Caco-2 (cell line): ENCODE measurements at regions not wholly inside any gene's neighbourhood (a gene's known extent, or its start where the extent isn't known, plus 50 kb on each side); places are given as distances from the start of the nearest gene placed in this dataset.

Experiments used
- BruUV-seq: library from RNA; stranded (reverse); fragments of 400-500 nt; replicated peaks from 2 replicates; lab custom pipeline; 2021; lab: Mats Ljungman, UMichigan
- CTCF ChIA-PET: fragments of 300-600 bp; sonication (Branson Sonifier 250); formaldehyde crosslinking; loops from one replicate; lab custom pipeline; 2022; ENCODE audit warnings: antibody characterized with exemption; lab: Charles Lee
- POLR2A ChIA-PET: fragments of 300-600 bp; sonication (Branson Sonifier 250); formaldehyde crosslinking; loops from one replicate; lab custom pipeline; 2022; ENCODE audit warnings: antibody characterized with exemption; lab: Charles Lee
- DNase-seq, 2 experiments: peaks; one replicate each; pipeline versions ENCODE4 v3.0.0 to v3.0.0-alpha.2; 2020 to 2022
- H3K27me3 ChIP-seq: replicated peaks from 2 replicates; pipeline ENCODE4 v1.6.0; 2011; ENCODE audit warnings: low read length; ENCODE audit not compliant: control insufficient read depth, insufficient read depth
- H3K36me3 ChIP-seq: 2 replicates; pipeline ENCODE4 v1.5.1; 2011; ENCODE audit warnings: low read length; ENCODE audit not compliant: control insufficient read depth, insufficient read depth
- H3K4me1 ChIP-seq: fragments of 250-450 bp; sonication (Bioruptor Pico); 2 replicates; pipeline ENCODE4 v1.5.1; 2020; ENCODE audit warnings: mild to moderate bottlenecking
- H3K4me3 ChIP-seq: 2 replicates; pipeline ENCODE4 v1.5.1; 2011; ENCODE audit warnings: low read depth, mild to moderate bottlenecking, control low read depth, low read length
- H3K9me3 ChIP-seq: fragments of 250-450 bp; sonication (Bioruptor Pico); 2 replicates; pipeline ENCODE4 v1.5.1; 2020; ENCODE audit warnings: mild to moderate bottlenecking, moderate library complexity
- H3K27ac Mint-ChIP-seq: one replicate; pipeline ENCODE4 v1.8.0; 2022; ENCODE audit warnings: mixed read lengths; ENCODE audit not compliant: unreplicated experiment
- H3K27me3 Mint-ChIP-seq: one replicate; pipeline ENCODE4 v1.8.0; 2022; ENCODE audit warnings: mixed read lengths; ENCODE audit not compliant: insufficient read depth, unreplicated experiment
- H3K36me3 Mint-ChIP-seq: one replicate; pipeline ENCODE4 v1.8.0; 2022; ENCODE audit warnings: mild to moderate bottlenecking, mixed read lengths; ENCODE audit not compliant: insufficient read depth, unreplicated experiment
- H3K4me1 Mint-ChIP-seq: one replicate; pipeline ENCODE4 v1.8.0; 2022; ENCODE audit warnings: low read depth, mixed read lengths; ENCODE audit not compliant: unreplicated experiment
- H3K4me3 Mint-ChIP-seq: one replicate; pipeline ENCODE4 v1.8.0; 2022; ENCODE audit warnings: mild to moderate bottlenecking, moderate library complexity, mixed read lengths; ENCODE audit not compliant: unreplicated experiment
- H3K9me3 Mint-ChIP-seq: one replicate; pipeline ENCODE4 v1.8.0; 2022; ENCODE audit warnings: mixed read lengths; ENCODE audit not compliant: unreplicated experiment
- intact Hi-C: fragments of 100-400 bp; cut with micrococcal nuclease; formaldehyde crosslinking; loops from one replicate; pipeline ENCODE4 v1.10.0; 2022; ENCODE audit not compliant: unreplicated experiment
- TF ChIP-seq, protein P1 (sequence below), 2 experiments: fragments of 200-600 bp in 1 of 2; IDR thresholded peaks; 1 replicate in 1 of 2; 2 replicates in 1 of 2; pipeline versions ENCODE4 v1.5.1 to v1.8.0; 2011 to 2022; ENCODE audit warnings: antibody characterized with exemption in 1 of 2, control low read depth in 1 of 2, inconsistent platforms in 1 of 2, low read depth in 1 of 2, low read length in 1 of 2, mild to moderate bottlenecking in 1 of 2, moderate library complexity in 1 of 2; ENCODE audit not compliant: insufficient read depth in 1 of 2, severe bottlenecking in 1 of 2, unreplicated experiment in 1 of 2

DNA sequence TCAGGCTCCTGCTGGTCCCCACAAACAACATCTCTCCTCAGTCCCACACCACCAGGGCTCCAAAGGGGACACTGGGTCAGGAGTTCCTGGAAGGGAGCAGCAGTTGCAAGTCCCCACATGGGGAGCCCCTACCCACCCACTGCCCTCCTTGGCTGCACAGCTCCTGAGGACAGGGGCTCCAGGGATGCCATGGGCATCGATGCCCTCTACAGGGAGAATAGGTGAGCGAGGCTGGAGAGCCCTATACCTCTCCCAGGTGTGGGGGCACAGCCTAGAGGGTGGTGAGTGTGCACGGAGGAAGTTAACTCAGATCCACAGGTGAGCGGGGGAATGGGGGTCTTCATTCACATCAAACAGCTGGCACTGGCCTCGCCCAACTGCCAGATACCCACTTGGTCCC is 141.2 kb upstream of the LINGO1 start:
- TF ChIP-seq, protein P1, sequence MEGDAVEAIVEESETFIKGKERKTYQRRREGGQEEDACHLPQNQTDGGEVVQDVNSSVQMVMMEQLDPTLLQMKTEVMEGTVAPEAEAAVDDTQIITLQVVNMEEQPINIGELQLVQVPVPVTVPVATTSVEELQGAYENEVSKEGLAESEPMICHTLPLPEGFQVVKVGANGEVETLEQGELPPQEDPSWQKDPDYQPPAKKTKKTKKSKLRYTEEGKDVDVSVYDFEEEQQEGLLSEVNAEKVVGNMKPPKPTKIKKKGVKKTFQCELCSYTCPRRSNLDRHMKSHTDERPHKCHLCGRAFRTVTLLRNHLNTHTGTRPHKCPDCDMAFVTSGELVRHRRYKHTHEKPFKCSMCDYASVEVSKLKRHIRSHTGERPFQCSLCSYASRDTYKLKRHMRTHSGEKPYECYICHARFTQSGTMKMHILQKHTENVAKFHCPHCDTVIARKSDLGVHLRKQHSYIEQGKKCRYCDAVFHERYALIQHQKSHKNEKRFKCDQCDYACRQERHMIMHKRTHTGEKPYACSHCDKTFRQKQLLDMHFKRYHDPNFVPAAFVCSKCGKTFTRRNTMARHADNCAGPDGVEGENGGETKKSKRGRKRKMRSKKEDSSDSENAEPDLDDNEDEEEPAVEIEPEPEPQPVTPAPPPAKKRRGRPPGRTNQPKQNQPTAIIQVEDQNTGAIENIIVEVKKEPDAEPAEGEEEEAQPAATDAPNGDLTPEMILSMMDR (IDR thresholded peaks at IDR 0.05; ENCODE audit: insufficient read depth in 1 of 2, low read depth in 1 of 2, low read length in 1 of 2, severe bottlenecking in 1 of 2, unreplicated experiment in 1 of 2), result no peak
- intact Hi-C loops, result no loop called here
- Histone ChIP-seq H3K4me1 (no peaks in the 10 kb centered on the region), H3K4me3 (no peak overlapping the region), H3K9me3 (no peaks in the 10 kb centered on the region), H3K27me3 (no peaks in the 10 kb centered on the region; the same call in 1 of the 2 replicates), H3K36me3 (no peaks in the 10 kb centered on the region)
- H3K9me3 Mint-ChIP-seq, result peaks cover 4% of the 10 kb centered on the region
- H3K36me3 Mint-ChIP-seq, result no peaks in the 10 kb centered on the region
- no peaks in the 10 kb centered on the region for H3K4me1 Mint-ChIP-seq
- CTCF ChIA-PET, result no interaction called here
- POLR2A ChIA-PET, result no interaction called here
- BruUV-seq, result no TSS peak
- DNase-seq, result no peak
- no peak overlapping the region for H3K27ac Mint-ChIP-seq
- H3K4me3 Mint-ChIP-seq, result no peak overlapping the region
- H3K27me3 Mint-ChIP-seq, result peaks cover 7% of the 10 kb centered on the region

GRCh38 chr15:77772641-77773402 is 140.1 kb upstream of the LINGO1 start:
- ChIA-PET POLR2A (interaction anchor here (0.5 kb wide), 1 partner anchor 50 kb away, joined by 3 read pairs; no protein-coding TSS in a partner anchor), CTCF (no interaction called here)
- BruUV-seq, result no TSS peak
- Histone ChIP-seq H3K9me3 (no peaks in the 10 kb centered on the region), H3K36me3 (no peaks in the 10 kb centered on the region), H3K27me3 (no peaks in the 10 kb centered on the region; the same call in 1 of the 2 replicates), H3K4me3 (no peak overlapping the region), H3K4me1 (no peaks in the 10 kb centered on the region)
- Mint-ChIP-seq H3K9me3 (no peaks in the 10 kb centered on the region), H3K36me3 (no peaks in the 10 kb centered on the region), H3K27ac (no peak overlapping the region), H3K4me1 (no peaks in the 10 kb centered on the region), H3K4me3 (no peak overlapping the region), H3K27me3 (peaks cover 7% of the 10 kb centered on the region)
- intact Hi-C loops, result no loop called here
- DNase-seq, result no peak
- TF ChIP-seq, protein P1 (IDR thresholded peaks at IDR 0.05; ENCODE audit: insufficient read depth in 1 of 2, low read depth in 1 of 2, low read length in 1 of 2, severe bottlenecking in 1 of 2, unreplicated experiment in 1 of 2), result no peak

- Mint-ChIP-seq H3K27ac (no peak overlapping the region), H3K9me3 (no peaks in the 10 kb centered on the region), H3K36me3 (no peaks in the 10 kb centered on the region), H3K27me3 (peaks cover 15% of the 10 kb centered on the region), H3K4me3 (no peak overlapping the region), H3K4me1 (no peaks in the 10 kb centered on the region)
- TF ChIP-seq, protein P1 (IDR thresholded peaks at IDR 0.05; ENCODE audit: insufficient read depth in 1 of 2, low read depth in 1 of 2, low read length in 1 of 2, severe bottlenecking in 1 of 2, unreplicated experiment in 1 of 2), result no peak
- Histone ChIP-seq H3K4me3 (no peak overlapping the region), H3K36me3 (no peaks in the 10 kb centered on the region), H3K9me3 (no peaks in the 10 kb centered on the region), H3K4me1 (no peaks in the 10 kb centered on the region), H3K27me3 (no peaks in the 10 kb centered on the region; the same call in 1 of the 2 replicates)
- intact Hi-C loops, result no loop called here
- no peak for DNase-seq
- POLR2A ChIA-PET, result no interaction called here
- BruUV-seq, result no TSS peak
- CTCF ChIA-PET, result no interaction called here
These were observed 138.9 kb upstream of the LINGO1 start for GRCh38 chr15:77771616-77772015.
